ENCODE measurements at regions not wholly inside any gene's neighbourhood (a gene's known extent, or its start where the extent isn't known, plus 50 kb on each side); places are given as distances from the start of the nearest gene placed in this dataset.

GRCh38 chr6:88359530-88360202, 193.5 kb upstream of the CNR1 start:
- no peak for DNase-seq (ENCODE audit: low read depth)

GRCh38 chr6:88358846-88359245, 192.7 kb upstream of the CNR1 start:
- no peak for DNase-seq (ENCODE audit: low read depth)

- DNase-seq (ENCODE audit: low read depth): no peak
Measured at GRCh38 chr6:88349511-88349910, 183.4 kb upstream of the CNR1 start.

- no peak for DNase-seq (ENCODE audit: low read depth)
Measured at GRCh38 chr6:88342336-88342735, 176.2 kb upstream of the CNR1 start.

- no peak for DNase-seq (ENCODE audit: low read depth)
Measured at GRCh38 chr6:88339761-88340160, 173.6 kb upstream of the CNR1 start.

GRCh38 chr6:88321306-88321705, 155.2 kb upstream of the CNR1 start:
- no peak for DNase-seq (ENCODE audit: low read depth)

- no peak for DNase-seq (ENCODE audit: low read depth)
Measured at GRCh38 chr6:88311561-88311960, 145.4 kb upstream of the CNR1 start.

- no peak for DNase-seq (ENCODE audit: low read depth)
Measured at GRCh38 chr6:88304520-88304919, 138.4 kb upstream of the CNR1 start.

- DNase-seq (ENCODE audit: low read depth): no peak
Measured at GRCh38 chr6:88302769-88303225, 136.7 kb upstream of the CNR1 start.

- no peak for DNase-seq (ENCODE audit: low read depth)
Measured at GRCh38 chr6:88301888-88302768, 136.0 kb upstream of the CNR1 start.

- DNase-seq (ENCODE audit: low read depth): no peak
Measured at GRCh38 chr6:88301256-88301655, 135.1 kb upstream of the CNR1 start.

GRCh38 chr6:88298066-88298845, 132.1 kb upstream of the CNR1 start:
- DNase-seq (ENCODE audit: low read depth): no peak

- DNase-seq (ENCODE audit: low read depth): no peak
Measured at GRCh38 chr6:88296694-88297093, 130.5 kb upstream of the CNR1 start.

GRCh38 chr6:88295663-88296062, 129.5 kb upstream of the CNR1 start:
- no peak for DNase-seq (ENCODE audit: low read depth)

- DNase-seq (ENCODE audit: low read depth): no peak
Measured at GRCh38 chr6:88294702-88295101, 128.6 kb upstream of the CNR1 start.

GRCh38 chr6:88290411-88290810, 124.3 kb upstream of the CNR1 start:
- DNase-seq (ENCODE audit: low read depth): no peak

GRCh38 chr6:88287696-88288095, 121.5 kb upstream of the CNR1 start:
- DNase-seq (ENCODE audit: low read depth): no peak

- no peak for DNase-seq (ENCODE audit: low read depth)
Measured at GRCh38 chr6:88276331-88276730, 110.2 kb upstream of the CNR1 start.

- DNase-seq (ENCODE audit: low read depth): peak; percentile 26
Measured at GRCh38 chr6:88268508-88268907, 102.4 kb upstream of the CNR1 start.

GRCh38 chr6:88266126-88266525, 100.0 kb upstream of the CNR1 start:
- no peak for DNase-seq (ENCODE audit: low read depth)

GRCh38 chr6:88263591-88263990, 97.4 kb upstream of the CNR1 start:
- DNase-seq (ENCODE audit: low read depth): no peak

- DNase-seq (ENCODE audit: low read depth): no peak
Measured at GRCh38 chr6:88262332-88262731, 96.2 kb upstream of the CNR1 start.

Measured in myocyte (in vitro differentiated cells).